Activated CD8-positive, alpha-beta memory T cell treated with anti-CD3 and anti-CD28 coated beads for 48 hours (primary cell): ENCODE measurements at regions not wholly inside any gene's neighbourhood (a gene's known extent, or its start where the extent isn't known, plus 50 kb on each side); places are given as distances from the start of the nearest gene placed in this dataset.

Experiments used
- DNase-seq, 3 experiments: peaks; one replicate each; pipeline ENCODE4 v3.0.0-alpha.2; 2020; ENCODE audit warnings: low read depth in 2 of 3, low spot score in 2 of 3

DNA sequence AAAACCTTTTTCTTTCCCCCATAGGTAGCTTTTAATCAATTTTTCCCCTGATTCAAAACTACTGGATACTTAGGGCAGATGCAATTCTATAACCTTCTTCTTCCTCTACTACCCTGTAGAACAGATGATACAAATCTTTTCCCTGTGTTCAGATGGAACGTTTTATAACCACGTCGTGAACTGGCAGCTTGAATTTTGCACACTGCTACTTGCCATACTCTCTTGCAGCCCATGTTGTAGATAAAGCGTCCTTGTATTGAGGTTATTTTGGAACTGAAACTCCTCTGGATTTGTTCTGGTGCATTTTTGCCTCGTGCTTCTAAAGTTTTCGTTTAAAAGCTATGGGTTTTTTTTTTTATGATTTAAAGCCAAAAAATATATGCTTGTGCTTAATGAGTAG is 440.2 kb downstream of the RFPL4B start:
- no peak for DNase-seq

DNA sequence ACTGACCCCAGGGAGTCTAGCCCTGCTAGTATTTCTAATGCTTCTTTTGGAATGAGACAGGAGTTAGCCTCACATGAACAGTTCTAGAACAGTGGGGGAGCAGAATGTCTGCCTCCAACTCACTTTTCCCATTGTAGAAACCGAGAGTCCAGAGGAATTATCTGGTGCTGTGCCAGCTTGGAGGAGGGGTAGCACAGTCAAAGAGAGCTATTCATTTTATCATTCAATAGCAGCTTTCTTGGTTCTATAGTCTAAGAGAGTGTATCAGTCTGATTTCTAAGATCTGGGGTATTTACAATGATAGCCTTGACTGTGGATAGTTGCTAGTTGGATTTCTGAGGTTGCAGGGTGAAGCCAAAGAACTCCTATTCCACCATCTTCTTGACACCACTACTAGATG is 448.2 kb downstream of the RFPL4B start:
- no peak for DNase-seq

GRCh38 chr6:112796712-112797111 is 449.6 kb downstream of the RFPL4B start:
- DNase-seq, result no peak

DNA sequence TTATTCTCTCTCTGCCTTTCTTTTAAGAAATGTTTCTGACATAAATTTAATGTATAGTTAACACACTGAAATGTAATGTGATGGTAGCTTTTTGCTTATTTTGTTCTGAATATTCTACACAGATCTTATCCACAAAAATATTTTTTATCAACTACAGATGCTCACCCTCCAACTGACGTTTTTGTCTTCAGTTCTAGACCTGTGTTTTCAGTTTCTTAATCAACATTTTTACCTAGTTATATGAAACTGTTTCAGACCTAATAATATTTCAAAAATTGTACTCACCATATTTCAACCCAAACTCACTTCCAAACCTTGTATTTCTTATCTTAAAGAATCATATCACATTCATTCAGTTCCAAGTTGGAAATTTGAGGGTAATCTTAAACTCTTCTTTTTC is 452.8 kb downstream of the RFPL4B start:
- no peak for DNase-seq

- no peak for DNase-seq
These were observed 453.3 kb downstream of the RFPL4B start for GRCh38 chr6:112800439-112800838.

- DNase-seq, result no peak
These were observed 453.8 kb downstream of the RFPL4B start for GRCh38 chr6:112800916-112801315.

GRCh38 chr6:112801468-112802080 is 454.4 kb downstream of the RFPL4B start:
- DNase-seq, result no peak

- no peak for DNase-seq
These were observed 455.0 kb downstream of the RFPL4B start for GRCh38 chr6:112802144-112802543.

DNA sequence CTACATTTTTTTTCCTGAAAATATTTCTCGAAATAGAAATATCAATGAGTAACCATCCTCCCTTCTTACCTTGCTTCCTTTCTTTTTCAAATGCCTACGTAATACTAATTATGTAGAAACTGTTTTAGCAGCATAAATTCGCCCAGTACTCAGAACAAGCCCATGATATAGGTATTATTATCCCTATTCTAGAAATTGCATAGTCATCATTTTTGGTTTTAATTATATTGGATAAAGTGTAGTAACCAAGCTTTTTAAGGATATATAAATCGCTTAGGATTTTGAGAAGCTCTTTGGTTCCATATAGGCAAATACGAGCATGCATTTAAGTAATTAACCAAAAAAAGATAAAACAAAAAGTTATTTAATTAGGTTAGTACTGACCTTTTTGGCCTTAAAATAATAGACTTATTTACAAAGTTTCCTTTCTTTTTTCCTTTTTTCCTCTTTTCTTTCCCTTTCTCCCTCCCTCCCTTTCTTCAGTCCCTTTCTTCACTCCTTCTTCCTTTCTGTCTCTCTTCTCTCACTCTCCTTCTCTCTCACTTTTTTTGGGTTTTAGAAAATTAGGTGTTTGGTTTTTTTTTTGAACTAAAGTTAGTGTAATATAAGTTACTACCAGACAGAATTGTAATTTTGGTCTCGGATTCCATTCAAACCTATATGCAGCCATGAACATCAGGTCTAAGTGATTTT is 457.7 kb downstream of the RFPL4B start:
- DNase-seq, result no peak

DNA sequence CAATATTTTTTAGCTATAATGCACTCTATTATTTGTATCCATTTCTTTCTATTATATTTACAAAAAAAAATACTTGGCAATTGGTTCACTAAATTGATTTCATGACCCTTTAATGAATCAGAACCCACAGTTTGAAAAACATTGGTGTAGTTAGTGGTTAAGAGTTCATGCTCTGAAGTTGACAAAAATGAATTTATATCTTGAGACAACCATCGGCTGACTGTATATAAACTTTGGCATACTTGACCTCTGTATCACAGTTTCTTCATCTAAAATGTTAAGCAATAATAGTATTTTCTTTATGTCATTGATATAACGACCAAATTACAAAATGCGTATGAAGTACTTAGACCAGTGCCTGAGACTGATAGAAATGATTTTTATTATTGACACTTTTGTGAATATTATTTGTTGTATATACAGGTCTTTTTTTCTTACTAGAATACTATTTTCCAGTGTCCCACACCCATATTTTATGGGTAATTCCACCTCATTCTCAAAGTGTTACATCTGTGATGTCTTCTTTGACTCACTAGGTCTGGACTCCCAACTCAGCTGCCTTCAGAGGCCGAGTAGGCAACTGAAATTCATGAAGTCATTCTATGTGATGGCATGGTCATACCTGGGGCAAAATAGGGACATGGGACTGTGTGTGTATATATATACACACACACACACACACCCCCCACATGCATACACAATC is 459.2 kb downstream of the RFPL4B start:
- no peak for DNase-seq

- DNase-seq, result no peak
These were observed 474.3 kb downstream of the RFPL4B start for GRCh38 chr6:112821476-112821875.

DNA sequence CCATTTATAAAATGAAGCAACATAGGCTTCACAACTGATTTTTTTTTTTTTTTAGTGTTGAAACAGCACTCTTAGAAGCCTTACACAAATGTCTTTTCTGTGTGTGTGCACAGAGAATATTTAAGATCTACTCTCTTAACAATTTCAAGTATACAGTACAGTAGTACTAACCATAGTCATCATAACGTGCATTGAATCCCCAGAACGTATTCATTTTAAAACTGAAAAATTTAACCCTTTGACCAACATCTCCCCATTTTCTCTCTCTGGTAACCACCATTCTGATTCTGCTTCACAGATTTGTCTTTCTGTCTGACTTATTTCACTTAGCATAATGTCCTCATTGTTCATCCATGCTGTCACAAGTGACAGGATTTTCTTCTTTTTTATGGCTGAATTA is 475.6 kb downstream of the RFPL4B start:
- no peak for DNase-seq

DNA sequence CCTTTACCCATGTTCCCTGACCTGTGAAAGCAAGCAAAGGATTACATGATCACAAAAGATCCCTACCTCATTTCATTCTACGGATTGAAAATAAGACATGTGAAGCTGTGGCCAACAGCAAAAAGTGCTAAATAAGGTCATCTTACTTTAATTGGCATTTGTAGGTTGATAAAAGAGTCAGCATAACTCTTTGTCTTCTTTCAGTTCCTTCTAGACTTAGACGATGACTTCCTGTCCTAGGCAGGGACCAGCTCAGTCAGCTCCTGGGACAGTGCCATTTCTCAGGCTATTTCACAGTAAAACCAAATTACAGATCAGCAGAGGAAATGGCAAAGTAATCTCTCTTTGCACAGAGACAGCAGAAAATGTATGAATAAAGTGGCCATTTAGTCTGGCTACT is 480.7 kb downstream of the RFPL4B start:
- DNase-seq, result no peak

- DNase-seq, result no peak
These were observed 483.9 kb downstream of the RFPL4B start for GRCh38 chr6:112831022-112831421.

DNA sequence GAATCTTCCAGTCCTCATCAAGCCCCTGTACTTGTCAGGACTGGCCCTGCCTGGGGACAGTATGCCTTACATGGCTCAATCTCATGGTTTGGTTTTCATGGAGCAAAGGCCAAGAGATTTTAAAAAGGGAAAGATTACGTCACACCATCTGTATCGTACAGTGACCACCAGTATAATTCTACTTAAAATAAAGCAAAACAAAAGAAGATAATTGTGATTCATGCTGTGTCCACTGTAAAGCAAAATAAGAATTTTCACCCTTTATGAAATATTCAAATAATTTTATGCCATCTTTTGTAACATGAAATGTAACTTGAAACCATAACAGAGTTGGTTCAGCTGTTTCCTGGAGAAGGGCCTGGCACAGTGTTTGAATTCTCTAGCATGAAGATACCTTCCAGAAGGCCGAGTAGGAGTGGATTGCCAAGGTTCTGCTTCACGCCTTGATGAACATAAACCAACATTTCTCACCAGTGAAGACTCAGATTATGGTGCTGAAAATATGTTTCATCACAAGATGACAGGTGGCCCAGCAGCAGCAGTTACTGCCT is 486.5 kb downstream of the RFPL4B start:
- no peak for DNase-seq

DNA sequence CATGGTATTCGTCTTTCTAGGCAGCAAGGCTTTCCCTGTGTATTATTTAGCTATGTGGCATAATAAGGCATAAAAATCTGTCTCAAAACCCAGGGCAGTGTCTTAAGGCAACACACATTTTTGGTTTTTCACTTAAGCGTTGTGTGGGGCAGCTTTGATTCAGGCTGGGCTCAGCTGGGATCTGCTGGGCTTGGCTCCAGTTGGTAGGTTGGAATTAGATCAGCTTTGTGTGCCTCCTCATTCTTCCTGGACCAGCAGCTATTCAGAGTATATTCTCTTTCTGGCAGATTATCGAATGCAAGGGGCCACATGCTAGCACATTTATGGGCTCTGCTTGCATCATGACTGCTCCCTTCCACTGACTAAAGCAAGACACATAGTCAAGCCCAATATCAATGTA is 487.9 kb downstream of the RFPL4B start:
- DNase-seq, result no peak

DNA sequence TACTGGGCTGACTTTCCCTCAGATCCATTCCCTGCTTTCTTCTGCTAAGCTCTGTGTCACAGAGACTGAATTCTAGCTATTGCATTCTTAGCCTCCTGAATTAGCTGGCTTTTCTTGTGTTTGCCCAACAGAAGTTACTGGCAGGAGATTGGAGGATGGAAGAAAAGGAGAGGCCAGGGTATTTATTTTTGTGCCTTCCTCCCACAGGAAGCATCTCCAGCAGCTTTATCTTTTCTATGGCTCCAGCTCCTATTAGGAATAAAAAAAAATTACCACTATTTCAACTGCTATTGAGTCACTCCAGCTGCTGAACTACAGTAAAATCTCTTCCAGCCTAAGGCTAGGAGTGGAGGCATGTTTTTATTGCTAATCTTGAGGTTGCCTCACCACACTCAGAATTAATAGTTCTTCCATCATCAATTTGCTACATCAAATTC is 492.4 kb downstream of the RFPL4B start:
- DNase-seq, result no peak

GRCh38 chr6:112841553-112842329 is 494.6 kb downstream of the RFPL4B start:
- no peak for DNase-seq

- no peak for DNase-seq
These were observed 495.2 kb downstream of the RFPL4B start for GRCh38 chr6:112842330-112842685.

DNA sequence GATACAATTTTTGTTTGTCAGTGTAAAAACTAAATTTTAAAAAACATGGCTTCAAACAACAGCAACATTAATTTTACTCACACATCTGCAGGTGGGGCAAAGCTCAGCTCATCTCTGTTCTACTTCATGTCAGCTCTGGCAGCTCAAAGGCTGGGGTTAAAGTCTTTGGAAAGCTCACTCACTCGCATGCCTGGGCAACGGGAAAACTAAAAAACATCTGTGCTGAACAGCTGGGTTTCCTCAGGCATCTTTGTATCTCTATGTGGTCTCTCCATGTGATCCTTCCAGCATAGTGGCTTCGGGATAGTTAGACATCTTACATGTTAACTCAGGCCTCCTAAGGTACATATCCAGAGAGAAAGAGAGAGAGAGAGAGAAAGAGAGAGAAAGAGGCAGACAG is 499.6 kb downstream of the RFPL4B start:
- no peak for DNase-seq

DNA sequence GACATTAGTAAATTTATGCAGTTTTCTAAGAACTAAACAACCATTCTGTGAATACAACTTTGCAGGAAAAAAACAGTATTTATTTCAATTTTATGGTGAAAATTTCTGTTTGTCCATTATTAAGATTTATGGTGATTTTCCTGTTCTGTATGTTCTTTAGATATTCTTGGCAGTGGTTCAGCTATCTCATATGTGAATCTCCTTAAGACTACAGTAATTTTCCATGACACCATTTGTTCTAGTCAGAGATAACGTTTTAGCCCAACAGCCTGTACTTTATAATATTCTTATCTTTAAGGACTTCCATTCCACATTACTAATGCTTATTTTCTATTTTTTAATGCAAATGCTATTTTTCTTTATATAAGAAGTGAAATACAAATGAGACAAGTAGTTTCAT is 504.0 kb downstream of the RFPL4B start:
- DNase-seq, result no peak

- DNase-seq, result no peak
These were observed 506.0 kb downstream of the RFPL4B start for GRCh38 chr6:112853162-112853561.
